Activated CD8-positive, alpha-beta T cell treated with anti-CD3 and anti-CD28 coated beads for 36 hours (primary cell): ENCODE measurements at regions not wholly inside any gene's neighbourhood (a gene's known extent, or its start where the extent isn't known, plus 50 kb on each side); places are given as distances from the start of the nearest gene placed in this dataset.

Source experiments
- ATAC-seq: fragments of 200-7000 bp; cut with Tn5 transposase; one replicate; pipeline ENCODE4 v1.10.0; 2021; ENCODE audit warnings: mild to moderate bottlenecking, moderate library complexity
- CTCF ChIA-PET: fragments of 350-600 bp; sonication (Branson Sonifier 250); formaldehyde crosslinking; loops from one replicate; lab custom pipeline; 2021; ENCODE audit warnings: antibody characterized with exemption; lab: Charles Lee
- POLR2A ChIA-PET: fragments of 350-600 bp; sonication (Branson Sonifier 250); formaldehyde crosslinking; loops from one replicate; lab custom pipeline; 2021; ENCODE audit warnings: antibody characterized with exemption; lab: Charles Lee
- DNase-seq: peaks from one replicate; pipeline ENCODE4 v3.0.0-alpha.2; 2020
- H3K27ac Mint-ChIP-seq: one replicate; pipeline ENCODE4 v1.8.0; 2021; ENCODE audit warnings: mild to moderate bottlenecking, mixed read lengths
- H3K27me3 Mint-ChIP-seq: one replicate; pipeline ENCODE4 v1.8.0; 2021; ENCODE audit warnings: mixed read lengths
- H3K36me3 Mint-ChIP-seq: one replicate; pipeline ENCODE4 v1.8.0; 2021; ENCODE audit warnings: low read depth, mixed read lengths
- H3K4me1 Mint-ChIP-seq: one replicate; pipeline ENCODE4 v1.8.0; 2021; ENCODE audit warnings: low read depth, mixed read lengths
- H3K4me3 Mint-ChIP-seq: one replicate; pipeline ENCODE4 v1.8.0; 2021; ENCODE audit warnings: mild to moderate bottlenecking, moderate library complexity, mixed read lengths
- H3K9me3 Mint-ChIP-seq: one replicate; pipeline ENCODE4 v1.8.0; 2021; ENCODE audit warnings: mixed read lengths
- intact Hi-C: fragments of 100-400 bp; cut with micrococcal nuclease; formaldehyde crosslinking; loops from one replicate; pipeline ENCODE4 v1.10.0; 2022
- TF ChIP-seq, protein P1 (sequence below): fragments of 200-600 bp; IDR thresholded peaks from one replicate; pipeline ENCODE4 v1.8.0; 2022; ENCODE audit warnings: antibody characterized with exemption, mild to moderate bottlenecking

- POLR2A ChIA-PET, result no interaction called here
- no peak for DNase-seq
These were observed 95.8 kb upstream of the CHORDC1 start for GRCh38 chr11:90318651-90319050.

DNA sequence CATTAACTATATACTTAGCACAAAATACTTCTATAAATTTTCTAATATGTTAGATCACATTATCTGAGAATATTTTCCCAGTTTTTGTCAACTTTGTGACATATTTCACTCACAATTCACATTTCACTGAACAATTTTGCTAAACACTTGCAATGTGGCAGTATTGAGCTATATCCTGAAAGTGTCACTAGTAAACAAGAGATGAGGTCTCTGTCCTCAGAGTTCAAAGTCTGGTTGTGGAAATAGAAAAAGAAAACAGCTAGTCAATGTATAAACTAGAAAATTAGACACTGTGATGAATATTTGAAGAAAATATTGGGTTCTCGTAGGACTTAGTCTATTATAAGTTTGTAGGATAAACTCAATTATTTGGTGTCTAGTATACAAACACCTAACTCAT is 87.4 kb upstream of the CHORDC1 start:
- ATAC-seq, result no peak
- ChIA-PET CTCF (no interaction called here), POLR2A (no interaction called here)
- no peaks in the 10 kb centered on the region for H3K4me1 Mint-ChIP-seq
- H3K27me3 Mint-ChIP-seq, result no peaks in the 10 kb centered on the region
- no peak overlapping the region for H3K27ac Mint-ChIP-seq
- TF ChIP-seq, protein P1, sequence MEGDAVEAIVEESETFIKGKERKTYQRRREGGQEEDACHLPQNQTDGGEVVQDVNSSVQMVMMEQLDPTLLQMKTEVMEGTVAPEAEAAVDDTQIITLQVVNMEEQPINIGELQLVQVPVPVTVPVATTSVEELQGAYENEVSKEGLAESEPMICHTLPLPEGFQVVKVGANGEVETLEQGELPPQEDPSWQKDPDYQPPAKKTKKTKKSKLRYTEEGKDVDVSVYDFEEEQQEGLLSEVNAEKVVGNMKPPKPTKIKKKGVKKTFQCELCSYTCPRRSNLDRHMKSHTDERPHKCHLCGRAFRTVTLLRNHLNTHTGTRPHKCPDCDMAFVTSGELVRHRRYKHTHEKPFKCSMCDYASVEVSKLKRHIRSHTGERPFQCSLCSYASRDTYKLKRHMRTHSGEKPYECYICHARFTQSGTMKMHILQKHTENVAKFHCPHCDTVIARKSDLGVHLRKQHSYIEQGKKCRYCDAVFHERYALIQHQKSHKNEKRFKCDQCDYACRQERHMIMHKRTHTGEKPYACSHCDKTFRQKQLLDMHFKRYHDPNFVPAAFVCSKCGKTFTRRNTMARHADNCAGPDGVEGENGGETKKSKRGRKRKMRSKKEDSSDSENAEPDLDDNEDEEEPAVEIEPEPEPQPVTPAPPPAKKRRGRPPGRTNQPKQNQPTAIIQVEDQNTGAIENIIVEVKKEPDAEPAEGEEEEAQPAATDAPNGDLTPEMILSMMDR, result no peak
- no peaks in the 10 kb centered on the region for H3K36me3 Mint-ChIP-seq
- no peaks in the 10 kb centered on the region for H3K9me3 Mint-ChIP-seq
- H3K4me3 Mint-ChIP-seq, result no peak overlapping the region
- intact Hi-C loops, result no loop called here
- DNase-seq, result no peak

More at GRCh38 chr11:90318651-90319050, 95.8 kb upstream of the CHORDC1 start:
- Mint-ChIP-seq H3K9me3 (peaks cover 2% of the 10 kb centered on the region), H3K27ac (no peak overlapping the region), H3K4me3 (no peak overlapping the region), H3K36me3 (no peaks in the 10 kb centered on the region), H3K4me1 (no peaks in the 10 kb centered on the region), H3K27me3 (no peaks in the 10 kb centered on the region)
- TF ChIP-seq, protein P1, result no peak
- CTCF ChIA-PET, result no interaction called here
- intact Hi-C loops, result no loop called here
- ATAC-seq, result no peak

GRCh38 chr11:90309693-90310092 is 86.8 kb upstream of the CHORDC1 start:
- Mint-ChIP-seq H3K27ac (no peak overlapping the region), H3K4me3 (no peak overlapping the region), H3K36me3 (no peaks in the 10 kb centered on the region), H3K9me3 (no peaks in the 10 kb centered on the region), H3K4me1 (no peaks in the 10 kb centered on the region), H3K27me3 (no peaks in the 10 kb centered on the region)
- TF ChIP-seq, protein P1, result no peak
- no peak for ATAC-seq
- DNase-seq, result no peak
- ChIA-PET POLR2A (no interaction called here), CTCF (no interaction called here)
- intact Hi-C loops, result no loop called here

DNA sequence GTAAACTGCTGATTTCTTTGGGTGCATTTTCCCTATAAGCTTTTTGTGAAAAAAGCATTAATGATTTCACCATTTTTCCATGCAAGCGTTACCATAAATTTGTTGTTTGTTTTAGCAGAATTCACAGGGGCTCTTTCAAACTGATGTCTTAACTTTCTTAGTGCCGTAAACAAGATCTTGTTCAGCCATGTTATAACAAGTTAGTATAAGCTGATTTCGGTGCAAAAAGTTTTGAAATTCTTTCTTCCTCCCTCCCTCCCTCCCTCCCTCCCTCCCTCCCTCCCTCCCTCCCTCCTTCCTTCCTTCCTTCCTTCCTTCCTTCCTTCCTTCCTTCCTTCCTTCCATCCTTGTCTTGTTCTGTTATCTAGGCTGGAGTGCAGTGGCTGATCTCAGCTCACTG is 71.7 kb upstream of the CHORDC1 start:
- no peaks in the 10 kb centered on the region for H3K9me3 Mint-ChIP-seq
- DNase-seq, result no peak
- ATAC-seq, result no peak
- CTCF ChIA-PET, result no interaction called here
- intact Hi-C loops, result no loop called here
- no peaks in the 10 kb centered on the region for H3K36me3 Mint-ChIP-seq
- peaks cover 6% of the 10 kb centered on the region for H3K27me3 Mint-ChIP-seq
- POLR2A ChIA-PET, result no interaction called here
- no peak overlapping the region for H3K4me3 Mint-ChIP-seq
- H3K4me1 Mint-ChIP-seq, result no peaks in the 10 kb centered on the region
- TF ChIP-seq, protein P1, result no peak
- H3K27ac Mint-ChIP-seq, result no peak overlapping the region

GRCh38 chr11:90294091-90294490 is 71.2 kb upstream of the CHORDC1 start:
- POLR2A ChIA-PET, result no interaction called here
- H3K27ac Mint-ChIP-seq, result no peak overlapping the region
- TF ChIP-seq, protein P1, result no peak

More at GRCh38 chr11:90294091-90294490, 71.2 kb upstream of the CHORDC1 start:
- intact Hi-C loops, result no loop called here
- Mint-ChIP-seq H3K4me1 (no peaks in the 10 kb centered on the region), H3K4me3 (no peak overlapping the region), H3K9me3 (no peaks in the 10 kb centered on the region), H3K36me3 (no peaks in the 10 kb centered on the region), H3K27me3 (peaks cover 6% of the 10 kb centered on the region)
- no peak for DNase-seq
- CTCF ChIA-PET, result no interaction called here
- no peak for ATAC-seq
